Activated CD4-positive, CD25-positive, alpha-beta regulatory T cell (primary cell): ENCODE measurements at regions not wholly inside any gene's neighbourhood (a gene's known extent, or its start where the extent isn't known, plus 50 kb on each side); places are given as distances from the start of the nearest gene placed in this dataset.
"Not testable (repeated sequence)": the region's sequence is repeated elsewhere in the genome, so short reads cannot be mapped to it uniquely, and the experiment has no call there.

Experiments used
- DNase-seq, 4 experiments: peaks; one replicate each; lab custom pipeline; 2025; lab: John Stamatoyannopoulos, UW

GRCh38 chr12:102728506-102729242 is 188.4 kb downstream of the PAH start:
- no peak for DNase-seq

GRCh38 chr12:102726686-102727085 is 190.4 kb downstream of the PAH start:
- no peak for DNase-seq

GRCh38 chr12:102722147-102722546 is 194.9 kb downstream of the PAH start:
- DNase-seq = no peak

- no peak for DNase-seq
Observed at GRCh38 chr12:102708108-102708507, 208.9 kb downstream of the PAH start.

- peak in 1 of 4 experiments; percentile 10 for DNase-seq
Observed at GRCh38 chr12:102702447-102703114, 214.5 kb downstream of the PAH start.

- no peak for DNase-seq
Observed at GRCh38 chr12:102696045-102696444, 215.7 kb upstream of the IGF1 start.

- DNase-seq = no peak
Observed at GRCh38 chr12:102694903-102695302, 214.5 kb upstream of the IGF1 start.

GRCh38 chr12:102691773-102692555 is 211.6 kb upstream of the IGF1 start:
- DNase-seq = no peak

- DNase-seq = no peak
Observed at GRCh38 chr12:102690253-102690652, 209.9 kb upstream of the IGF1 start.

- no peak for DNase-seq
Observed at GRCh38 chr12:102689701-102690100, 209.3 kb upstream of the IGF1 start.

GRCh38 chr12:102687523-102687922 is 207.2 kb upstream of the IGF1 start:
- no peak for DNase-seq

GRCh38 chr12:102685841-102686240 is 205.5 kb upstream of the IGF1 start:
- no peak for DNase-seq

- no peak for DNase-seq
Observed at GRCh38 chr12:102685172-102685571, 204.8 kb upstream of the IGF1 start.

GRCh38 chr12:102682366-102683289 is 202.3 kb upstream of the IGF1 start:
- DNase-seq = no peak

GRCh38 chr12:102681747-102682146 is 201.4 kb upstream of the IGF1 start:
- DNase-seq = no peak

GRCh38 chr12:102681309-102681708 is 200.9 kb upstream of the IGF1 start:
- DNase-seq = no peak

- no peak for DNase-seq
Observed at GRCh38 chr12:102680304-102680703, 199.9 kb upstream of the IGF1 start.

GRCh38 chr12:102676812-102677211 is 196.4 kb upstream of the IGF1 start:
- no peak for DNase-seq

GRCh38 chr12:102675672-102676071 is 195.3 kb upstream of the IGF1 start:
- no peak for DNase-seq

- no peak for DNase-seq
Observed at GRCh38 chr12:102673606-102674005, 193.2 kb upstream of the IGF1 start.

- not testable (repeated sequence) for DNase-seq
Observed at GRCh38 chr12:102672212-102672611, 191.8 kb upstream of the IGF1 start.

- DNase-seq = no peak
Observed at GRCh38 chr12:102669056-102669455, 188.7 kb upstream of the IGF1 start.
